Trophoblast cell (in vitro differentiated cells and primary cell): ENCODE measurements at regions not wholly inside any gene's neighbourhood (a gene's known extent, or its start where the extent isn't known, plus 50 kb on each side); places are given as distances from the start of the nearest gene placed in this dataset.
A peak's percentile ranks its signal among the peaks of the same experiment; 100 is the strongest.

Experiments used
- DNase-seq, 2 donors: peaks; one replicate each; pipeline ENCODE4 v3.0.0-alpha.2; 2016
- H2AFZ ChIP-seq: 2 replicates; pipeline ENCODE4 v1.6.1; 2013; ENCODE audit warnings: low read length, moderate library complexity, mild to moderate bottlenecking; ENCODE audit not compliant: insufficient read depth, poor library complexity
- H2AK5ac ChIP-seq: 2 replicates; pipeline ENCODE4 v1.6.1; 2013; ENCODE audit warnings: mild to moderate bottlenecking, low read length
- H2BK120ac ChIP-seq: 2 replicates; pipeline ENCODE4 v1.6.1; 2013; ENCODE audit warnings: low read length, mild to moderate bottlenecking, moderate library complexity; ENCODE audit not compliant: insufficient read depth, poor library complexity
- H2BK12ac ChIP-seq: 2 replicates; pipeline ENCODE4 v1.6.1; 2013; ENCODE audit warnings: mild to moderate bottlenecking, low read length, moderate library complexity
- H2BK5ac ChIP-seq: 2 replicates; pipeline ENCODE4 v1.6.1; 2013; ENCODE audit warnings: low read length, low read depth, moderate library complexity, mild to moderate bottlenecking; ENCODE audit not compliant: poor library complexity
- H3K14ac ChIP-seq: 2 replicates; pipeline ENCODE4 v1.6.1; 2013; ENCODE audit warnings: mild to moderate bottlenecking, low read length
- H3K18ac ChIP-seq: 2 replicates; pipeline ENCODE4 v1.6.1; 2013; ENCODE audit warnings: mild to moderate bottlenecking, low read length
- H3K23ac ChIP-seq: 2 replicates; pipeline ENCODE4 v1.6.1; 2013; ENCODE audit warnings: low read length
- H3K27ac ChIP-seq: 2 replicates; pipeline ENCODE4 v1.5.1; 2013; ENCODE audit warnings: low read depth, mild to moderate bottlenecking, inconsistent platforms, low read length, moderate library complexity
- H3K27me3 ChIP-seq: 2 replicates; pipeline ENCODE4 v1.6.1; 2013; ENCODE audit warnings: inconsistent platforms, mild to moderate bottlenecking, low read length, moderate library complexity; ENCODE audit not compliant: insufficient read depth
- H3K36me3 ChIP-seq, 2 experiments: 1 replicate in 1 of 2; 2 replicates in 1 of 2; pipeline ENCODE4 v1.6.1; 2013; ENCODE audit warnings: low read length in 2 of 2, mild to moderate bottlenecking in 2 of 2, moderate library complexity in 1 of 2; ENCODE audit not compliant: insufficient read depth in 2 of 2, control insufficient read depth in 1 of 2
- H3K4ac ChIP-seq: 2 replicates; pipeline ENCODE4 v1.6.1; 2013; ENCODE audit warnings: low read depth, mild to moderate bottlenecking, low read length, moderate library complexity
- H3K4me1 ChIP-seq, 2 experiments: 1 replicate in 1 of 2; 2 replicates in 1 of 2; pipeline ENCODE4 v1.6.1; 2013; ENCODE audit warnings: low read length in 2 of 2, mild to moderate bottlenecking in 2 of 2, moderate library complexity in 1 of 2; ENCODE audit not compliant: insufficient read depth in 2 of 2, control insufficient read depth in 1 of 2
- H3K4me2 ChIP-seq: 2 replicates; pipeline ENCODE4 v1.6.1; 2013; ENCODE audit warnings: inconsistent platforms, mild to moderate bottlenecking, low read length, moderate library complexity
- H3K4me3 ChIP-seq: 2 replicates; pipeline ENCODE4 v1.5.1; 2013; ENCODE audit warnings: mild to moderate bottlenecking, low read depth, low read length, inconsistent platforms
- H3K79me1 ChIP-seq: one replicate; pipeline ENCODE4 v1.6.1; 2013; ENCODE audit warnings: low read length
- H3K79me2 ChIP-seq: 2 replicates; pipeline ENCODE4 v1.6.1; 2013; ENCODE audit warnings: low read length, mild to moderate bottlenecking; ENCODE audit not compliant: control insufficient read depth, insufficient read depth, poor library complexity
- H3K9ac ChIP-seq: 2 replicates; pipeline ENCODE4 v1.6.1; 2013; ENCODE audit warnings: mild to moderate bottlenecking, low read length
- H3K9me3 ChIP-seq: 2 replicates; pipeline ENCODE4 v1.6.1; 2013; ENCODE audit warnings: low read depth, mild to moderate bottlenecking, control low read depth, inconsistent platforms, low read length; ENCODE audit not compliant: insufficient read depth
- H4K12ac ChIP-seq: 2 replicates; pipeline ENCODE4 v1.6.1; 2013; ENCODE audit warnings: low read depth, mild to moderate bottlenecking, low read length, moderate library complexity
- H4K8ac ChIP-seq: 2 replicates; pipeline ENCODE4 v1.6.1; 2013; ENCODE audit warnings: low read depth, mild to moderate bottlenecking, low read length, moderate library complexity
- H4K91ac ChIP-seq: one replicate; pipeline ENCODE4 v1.6.1; 2013; ENCODE audit warnings: low read depth, mild to moderate bottlenecking, low read length, moderate library complexity
- WGBS: extraction: QIAGEN DNeasy Blood & Tissue Kit; methylation state at CpG from one replicate; pipeline ENCODE4 v1.1.7; 2013; ENCODE audit warnings: missing lambda C conversion rate; ENCODE audit not compliant: insufficient read length, insufficient coverage; ENCODE audit errors: extremely low coverage; 5-methylcytosine and 5-hydroxymethylcytosine counted together

DNA sequence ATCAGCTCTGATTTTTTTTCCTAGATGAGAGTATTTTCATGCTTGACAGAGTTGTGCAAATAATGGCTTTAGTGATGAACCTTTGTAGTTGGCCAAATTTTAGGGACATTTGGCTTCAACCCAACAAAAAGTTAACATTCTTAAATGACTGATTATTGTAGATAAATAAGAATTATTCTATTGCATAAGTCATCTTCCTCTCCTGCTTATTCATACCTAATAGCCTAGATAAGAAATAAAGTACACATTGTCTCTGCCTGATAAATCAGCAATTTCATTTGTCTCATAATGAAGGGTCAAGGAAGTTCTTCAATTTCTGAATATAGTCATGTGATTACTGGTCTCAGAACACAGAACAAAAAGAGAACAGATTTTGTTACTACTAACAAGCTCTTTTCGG lies 428.9 kb upstream of the IL12A start:
- no peak overlapping the region for H3K27ac ChIP-seq
- no peak overlapping the region for H3K14ac ChIP-seq
- no peak overlapping the region for H4K8ac ChIP-seq
- H2BK120ac ChIP-seq = no peak overlapping the region
- no peak overlapping the region for H3K18ac ChIP-seq
- H3K4me1 ChIP-seq = no peaks in the 10 kb centered on the region
- DNase-seq = no peak
- H4K12ac ChIP-seq = no peak overlapping the region
- H3K9ac ChIP-seq = no peak overlapping the region
- no peak overlapping the region for H3K4me3 ChIP-seq
- no peak overlapping the region for H3K4ac ChIP-seq
- H2BK5ac ChIP-seq = no peak overlapping the region
- no peak overlapping the region for H2AK5ac ChIP-seq
- no peak overlapping the region for H3K4me2 ChIP-seq
- no peaks in the 10 kb centered on the region for H3K79me1 ChIP-seq
- no peak overlapping the region for H2BK12ac ChIP-seq
- H2AFZ ChIP-seq = no peak overlapping the region
- H4K91ac ChIP-seq = no peak overlapping the region
- WGBS = no CpG with 5 or more reads among the region's 1 CpG
- no peak overlapping the region for H3K23ac ChIP-seq
- no peaks in the 10 kb centered on the region for H3K79me2 ChIP-seq
- no peaks in the 10 kb centered on the region for H3K36me3 ChIP-seq
- no peaks in the 10 kb centered on the region for H3K9me3 ChIP-seq
- no peaks in the 10 kb centered on the region for H3K27me3 ChIP-seq

- Histone ChIP-seq H3K14ac (no peak overlapping the region), H4K8ac (no peak overlapping the region), H2AK5ac (no peak overlapping the region), H2BK120ac (no peak overlapping the region), H2BK12ac (no peak overlapping the region), H4K91ac (no peak overlapping the region), H3K23ac (no peak overlapping the region), H3K4me1 (no peaks in the 10 kb centered on the region), H2BK5ac (no peak overlapping the region), H3K4ac (no peak overlapping the region), H3K79me2 (no peaks in the 10 kb centered on the region), H3K9me3 (no peaks in the 10 kb centered on the region), H3K27ac (no peak overlapping the region), H3K27me3 (no peaks in the 10 kb centered on the region), H3K9ac (no peak overlapping the region), H3K79me1 (no peaks in the 10 kb centered on the region), H3K4me2 (no peak overlapping the region), H3K4me3 (no peak overlapping the region), H3K18ac (no peak overlapping the region), H4K12ac (no peak overlapping the region), H2AFZ (no peak overlapping the region), H3K36me3 (no peaks in the 10 kb centered on the region)
- DNase-seq = no peak
- WGBS = no CpG with 5 or more reads among the region's 8 CpGs
Measured at GRCh38 chr3:159560214-159560979, 428.2 kb upstream of the IL12A start.

GRCh38 chr3:159565313-159565712 lies 423.3 kb upstream of the IL12A start:
- Histone ChIP-seq H3K4me2 (no peak overlapping the region), H3K4ac (no peak overlapping the region), H4K91ac (no peak overlapping the region), H2AFZ (no peak overlapping the region), H4K8ac (no peak overlapping the region), H3K79me2 (no peaks in the 10 kb centered on the region), H3K36me3 (no peaks in the 10 kb centered on the region), H3K14ac (no peak overlapping the region), H2BK5ac (no peak overlapping the region), H3K23ac (no peak overlapping the region), H3K9ac (no peak overlapping the region), H3K18ac (no peak overlapping the region), H3K79me1 (no peaks in the 10 kb centered on the region), H3K9me3 (no peaks in the 10 kb centered on the region), H3K27me3 (no peaks in the 10 kb centered on the region), H3K4me1 (no peaks in the 10 kb centered on the region), H4K12ac (no peak overlapping the region), H2BK12ac (no peak overlapping the region), H2BK120ac (no peak overlapping the region), H2AK5ac (no peak overlapping the region), H3K27ac (no peak overlapping the region), H3K4me3 (no peak overlapping the region)
- no peak for DNase-seq
- WGBS = no CpG with 5 or more reads among the region's 1 CpG

- no peak overlapping the region for H4K12ac ChIP-seq
- H3K4ac ChIP-seq = no peak overlapping the region
- H2AFZ ChIP-seq = no peak overlapping the region
- no peaks in the 10 kb centered on the region for H3K36me3 ChIP-seq
- H3K4me2 ChIP-seq = no peak overlapping the region
- WGBS = no CpG with 5 or more reads among the region's 3 CpGs
- no peak overlapping the region for H3K4me3 ChIP-seq
- H3K18ac ChIP-seq = no peak overlapping the region
- peak in 1 of 2 donors; percentile 65 for DNase-seq
- H3K23ac ChIP-seq = no peak overlapping the region
- H4K91ac ChIP-seq = no peak overlapping the region
- H3K79me1 ChIP-seq = no peaks in the 10 kb centered on the region
- no peak overlapping the region for H2BK12ac ChIP-seq
- H3K27me3 ChIP-seq = no peaks in the 10 kb centered on the region
- no peak overlapping the region for H3K9ac ChIP-seq
- H3K9me3 ChIP-seq = no peaks in the 10 kb centered on the region
- H2BK120ac ChIP-seq = no peak overlapping the region
- no peaks in the 10 kb centered on the region for H3K79me2 ChIP-seq
- H2BK5ac ChIP-seq = no peak overlapping the region
- no peak overlapping the region for H3K14ac ChIP-seq
- no peak overlapping the region for H3K27ac ChIP-seq
- no peaks in the 10 kb centered on the region for H3K4me1 ChIP-seq
- H4K8ac ChIP-seq = no peak overlapping the region
- no peak overlapping the region for H2AK5ac ChIP-seq
Measured at GRCh38 chr3:159583662-159584061, 405.0 kb upstream of the IL12A start.
